Activated T-cell treated with anti-CD3 and anti-CD28 coated beads for 48 hours (primary cell): ENCODE measurements at regions not wholly inside any gene's neighbourhood (a gene's known extent, or its start where the extent isn't known, plus 50 kb on each side); places are given as distances from the start of the nearest gene placed in this dataset.

Experiments
- DNase-seq: peaks from one replicate; pipeline ENCODE4 v3.0.0-alpha.2; 2020; ENCODE audit warnings: low read depth

DNA sequence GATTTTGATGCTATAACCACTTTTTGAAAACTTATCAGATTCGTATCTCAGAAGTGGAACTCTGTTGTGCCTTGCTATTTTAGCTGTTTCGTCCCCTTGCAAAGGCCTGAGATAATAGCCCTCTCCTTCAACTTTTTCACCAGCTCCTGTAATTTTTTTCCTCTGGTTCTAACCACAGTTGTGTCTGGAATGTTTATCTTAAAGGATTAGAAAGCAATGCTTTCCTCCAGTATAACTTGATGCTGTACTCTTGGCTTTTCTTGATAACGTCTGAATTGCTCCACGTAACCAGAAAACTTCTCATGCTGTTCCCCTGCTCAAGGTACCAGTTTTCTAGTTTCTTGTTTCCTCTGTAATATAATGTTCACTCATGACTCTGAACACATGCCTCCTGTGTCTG, 209.4 kb downstream of the DTWD2 start:
- no peak for DNase-seq

DNA sequence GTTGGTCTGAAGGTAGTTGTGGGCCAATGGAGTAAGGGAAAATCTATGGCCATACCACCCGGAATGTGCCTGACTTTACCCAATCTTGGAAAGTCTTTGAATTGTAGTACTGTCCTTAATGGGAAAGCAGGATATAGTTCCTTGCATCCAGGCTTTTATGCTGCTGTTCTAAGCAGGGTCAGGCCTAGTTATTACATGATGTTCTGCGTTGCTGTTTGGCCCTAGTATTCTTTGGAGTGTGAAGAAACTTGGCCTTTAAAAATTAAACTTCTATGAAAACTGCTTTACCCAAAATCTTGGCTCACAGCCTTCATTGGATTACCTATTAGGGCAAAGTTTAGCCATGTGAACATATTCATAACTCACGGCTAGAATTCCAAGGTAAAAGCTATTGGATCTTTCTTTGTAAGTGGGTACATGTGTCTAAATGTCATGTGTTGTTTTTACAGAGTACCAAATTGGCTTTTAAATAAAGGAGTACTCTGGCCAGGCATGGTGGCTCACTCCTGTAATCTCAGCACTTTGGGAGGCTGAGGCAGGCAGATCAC, 211.1 kb downstream of the DTWD2 start:
- no peak for DNase-seq

GRCh38 chr5:118776755-118777154, 211.6 kb downstream of the DTWD2 start:
- no peak for DNase-seq

GRCh38 chr5:118775790-118776499, 212.4 kb downstream of the DTWD2 start:
- DNase-seq, result no peak

DNA sequence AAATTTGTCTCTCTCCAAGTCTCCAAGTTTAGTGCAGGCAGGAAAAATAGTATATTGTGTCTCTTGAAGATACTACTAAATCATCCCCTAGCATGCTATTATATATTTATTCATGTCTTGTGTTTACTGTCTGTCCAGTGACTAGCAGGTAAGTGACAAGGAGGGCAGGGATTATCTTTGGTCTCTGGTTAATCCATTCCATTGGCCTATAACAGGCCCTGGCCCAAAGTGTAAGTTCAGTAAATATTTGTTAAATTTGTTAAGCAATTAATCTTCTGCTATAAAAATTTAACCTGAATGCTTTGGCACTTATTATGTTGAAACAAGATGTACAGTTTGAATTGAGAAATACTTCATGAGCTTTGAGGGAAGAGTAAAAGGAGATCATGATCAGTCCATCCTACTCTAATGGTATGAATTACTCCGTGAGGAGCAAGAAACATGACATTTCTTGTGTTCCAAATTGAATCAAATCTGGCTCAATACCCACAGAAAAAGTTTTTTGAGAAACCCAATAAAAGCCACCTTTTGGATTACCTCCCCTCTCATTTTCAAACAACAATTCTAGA, 219.7 kb downstream of the DTWD2 start:
- no peak for DNase-seq

DNA sequence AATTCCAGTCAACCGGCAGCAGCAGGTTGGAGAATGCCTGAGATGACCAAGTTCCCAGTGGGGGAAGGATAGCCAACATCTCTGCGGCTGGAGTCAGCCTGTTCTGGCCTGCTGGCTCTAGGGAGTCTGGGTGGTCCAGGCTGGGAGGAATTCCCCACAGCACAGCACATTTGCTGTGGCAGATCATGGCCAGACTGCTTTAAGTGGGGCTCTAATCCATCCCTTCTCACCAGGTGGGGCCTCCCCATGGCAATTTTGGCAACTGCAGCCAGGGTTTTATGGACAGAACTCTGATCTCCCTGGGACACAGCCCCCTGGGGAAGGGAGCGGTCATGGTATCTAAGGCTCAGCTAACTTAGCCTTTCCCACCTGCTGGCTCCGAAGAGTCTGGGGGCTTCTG, 226.1 kb downstream of the DTWD2 start:
- DNase-seq, result no peak

GRCh38 chr5:118761814-118762213, 226.5 kb downstream of the DTWD2 start:
- DNase-seq, result no peak

DNA sequence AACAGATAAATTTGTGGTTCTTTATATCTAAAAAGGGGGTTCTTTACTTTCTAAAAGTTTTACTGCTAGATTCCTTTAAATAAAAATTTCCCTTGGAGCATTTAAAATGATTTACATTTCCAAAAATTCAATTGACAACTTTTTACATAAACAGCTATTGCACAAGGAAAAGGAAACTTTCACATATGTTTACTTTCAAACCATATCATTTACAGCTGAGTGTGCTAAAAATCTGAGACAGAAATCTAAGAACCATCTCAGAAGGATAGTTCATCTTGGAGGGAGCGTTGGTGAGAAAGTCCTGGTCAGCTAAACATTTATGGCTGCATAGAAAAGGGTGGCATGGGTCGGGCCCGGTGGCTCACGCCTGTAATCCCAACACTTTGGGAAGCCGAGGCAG, 235.4 kb downstream of the DTWD2 start:
- no peak for DNase-seq

DNA sequence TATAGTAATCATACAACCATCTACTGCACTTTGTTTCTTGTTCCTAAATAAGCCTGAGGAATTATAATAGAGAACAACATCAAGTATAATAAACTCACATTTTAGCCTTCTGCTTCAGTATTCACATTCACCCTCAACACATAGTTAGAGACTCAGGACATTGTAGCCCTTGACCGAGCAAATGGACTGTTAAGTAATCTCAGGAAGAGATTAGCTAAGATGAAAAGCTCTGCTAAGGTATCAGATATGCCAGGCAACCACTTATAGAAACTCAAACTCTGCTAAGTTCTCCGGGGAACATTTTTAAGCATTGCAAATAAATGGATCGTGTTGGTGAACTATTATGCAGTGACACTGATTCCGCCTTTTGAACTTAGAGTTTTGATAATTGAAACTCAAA, 252.0 kb downstream of the DTWD2 start:
- no peak for DNase-seq

- no peak for DNase-seq
These were observed 255.0 kb downstream of the DTWD2 start for GRCh38 chr5:118733394-118733793.

DNA sequence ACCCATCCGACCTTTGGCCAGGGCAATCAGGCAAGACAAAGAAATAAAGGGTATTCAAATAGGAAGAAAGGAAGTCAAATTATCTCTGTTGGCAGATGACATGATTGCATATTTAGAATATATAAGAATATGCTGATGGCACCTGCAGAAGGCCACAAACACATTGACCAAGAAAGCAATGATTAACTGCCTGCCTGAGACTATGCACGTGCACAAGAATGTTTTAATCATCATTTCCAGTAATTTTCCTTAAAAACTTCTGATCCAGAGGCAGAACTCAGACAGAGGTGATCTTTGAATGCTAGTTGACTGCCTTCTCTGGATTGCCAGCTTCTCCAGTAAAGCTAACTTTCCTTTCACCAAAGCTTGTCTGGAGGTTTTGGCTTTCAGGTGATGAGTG, 260.2 kb downstream of the DTWD2 start:
- no peak for DNase-seq

DNA sequence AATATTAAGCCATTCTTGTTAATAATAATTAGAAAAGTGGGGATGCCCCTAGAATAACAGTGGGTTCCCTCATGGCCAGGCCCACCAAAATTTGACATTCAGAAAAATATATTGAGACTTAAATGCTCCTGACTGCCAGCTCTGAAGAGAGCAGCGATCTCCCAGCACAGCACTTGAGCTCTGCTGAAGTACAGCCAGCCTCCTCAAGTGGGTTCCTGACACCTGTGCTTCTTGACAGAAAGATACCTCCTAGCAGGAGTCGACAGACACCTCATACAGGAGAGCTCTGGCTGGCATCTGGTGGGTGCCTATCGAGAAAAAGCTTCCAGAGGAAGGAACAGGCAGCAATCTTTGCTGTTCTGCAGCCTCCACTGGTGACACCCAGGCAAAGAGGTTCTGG, 261.5 kb downstream of the DTWD2 start:
- no peak for DNase-seq

GRCh38 chr5:118723021-118723338, 265.4 kb downstream of the DTWD2 start:
- no peak for DNase-seq

- DNase-seq, result no peak
These were observed 266.0 kb downstream of the DTWD2 start for GRCh38 chr5:118722122-118723020.

- DNase-seq, result no peak
These were observed 276.6 kb downstream of the DTWD2 start for GRCh38 chr5:118711727-118712126.

DNA sequence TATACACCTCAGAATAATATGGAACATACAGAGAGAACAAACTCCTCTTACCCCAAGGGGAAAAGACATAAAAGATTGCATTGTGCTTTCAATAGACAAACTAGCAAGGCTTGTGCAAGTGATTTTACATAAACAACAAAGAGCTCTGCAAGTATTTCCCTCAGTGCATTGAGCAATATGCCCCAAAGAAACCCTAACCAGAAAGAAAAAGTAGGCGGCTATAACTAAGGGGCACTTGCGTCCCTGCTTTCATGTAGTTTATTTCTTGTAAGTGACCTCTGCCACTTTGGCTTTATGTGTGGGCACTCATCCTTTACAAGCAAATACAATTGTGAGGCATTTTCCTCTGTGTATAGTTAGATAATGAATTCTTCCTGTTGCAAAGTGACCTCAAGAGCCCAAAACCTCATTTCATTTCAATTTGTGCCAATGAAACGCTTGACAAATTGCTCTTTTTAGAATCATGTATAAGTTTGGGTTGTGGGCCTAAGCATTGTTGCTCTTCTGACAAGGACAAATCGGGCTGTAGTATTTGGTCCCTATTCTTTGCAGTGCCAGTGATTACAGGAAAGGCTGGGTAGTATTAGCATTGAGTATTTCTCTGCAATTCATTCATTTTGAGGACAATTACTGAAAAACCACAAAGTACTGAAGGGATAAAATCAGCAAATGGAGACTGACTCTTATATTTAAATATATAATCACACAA, 282.2 kb downstream of the DTWD2 start:
- no peak for DNase-seq

DNA sequence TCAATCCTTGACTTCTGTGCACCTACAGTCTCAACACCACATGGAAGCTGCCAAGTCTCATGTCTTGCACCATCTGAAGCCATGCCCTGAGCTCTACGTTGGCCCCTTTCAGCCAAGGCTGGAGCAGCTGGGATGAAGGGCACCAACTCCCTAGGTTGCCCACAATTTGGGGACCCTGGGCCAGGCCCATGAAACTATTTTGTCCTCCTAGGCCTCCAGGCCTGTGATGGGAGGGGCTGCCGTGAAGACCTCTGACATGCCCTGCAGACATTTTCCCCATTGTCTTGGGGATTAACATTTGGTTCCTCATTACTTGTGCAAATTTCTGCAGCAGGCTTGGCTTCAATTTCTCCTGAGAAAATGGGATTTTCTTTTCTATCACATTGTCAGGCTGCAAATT, 285.1 kb downstream of the DTWD2 start:
- no peak for DNase-seq

DNA sequence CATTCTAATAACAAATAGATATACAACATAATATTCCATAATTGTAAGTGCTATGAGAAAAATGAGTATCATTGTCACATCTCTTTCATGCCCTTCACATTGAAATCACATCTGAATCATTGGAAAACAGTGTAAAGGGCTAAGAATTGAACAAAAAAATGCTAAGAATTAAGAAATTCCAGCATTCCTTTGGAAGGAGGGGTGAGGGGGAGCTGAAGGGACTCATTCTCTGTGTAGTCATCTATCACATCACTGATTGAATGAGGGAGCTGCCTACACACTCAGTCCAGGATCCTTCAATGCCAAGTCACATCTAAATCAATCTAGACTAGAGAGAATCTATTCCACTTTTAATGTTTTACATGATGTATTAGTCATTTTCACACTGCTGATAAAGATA, 286.6 kb downstream of the DTWD2 start:
- DNase-seq, result no peak

GRCh38 chr5:118700510-118700909, 287.8 kb downstream of the DTWD2 start:
- DNase-seq, result no peak

DNA sequence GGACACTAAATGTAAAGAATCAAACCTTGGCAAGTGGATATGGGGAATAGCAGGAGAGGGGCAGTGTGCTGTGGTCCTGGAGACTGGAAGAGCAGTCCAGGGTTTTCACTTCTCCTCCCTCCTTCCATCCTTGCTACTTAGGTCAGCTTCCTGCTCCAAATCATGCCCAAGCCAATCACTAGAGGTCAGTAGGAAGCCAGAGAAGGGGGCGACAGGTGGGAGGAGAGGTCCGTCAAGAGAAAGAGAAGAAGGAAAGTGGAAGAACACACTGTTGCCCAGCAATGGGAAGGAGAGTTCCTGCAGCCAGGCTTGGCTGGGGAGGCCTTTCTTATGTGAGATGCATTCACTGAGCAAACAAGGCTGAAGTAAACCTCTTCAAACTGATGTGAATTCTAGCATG, 289.6 kb downstream of the DTWD2 start:
- DNase-seq, result no peak

DNA sequence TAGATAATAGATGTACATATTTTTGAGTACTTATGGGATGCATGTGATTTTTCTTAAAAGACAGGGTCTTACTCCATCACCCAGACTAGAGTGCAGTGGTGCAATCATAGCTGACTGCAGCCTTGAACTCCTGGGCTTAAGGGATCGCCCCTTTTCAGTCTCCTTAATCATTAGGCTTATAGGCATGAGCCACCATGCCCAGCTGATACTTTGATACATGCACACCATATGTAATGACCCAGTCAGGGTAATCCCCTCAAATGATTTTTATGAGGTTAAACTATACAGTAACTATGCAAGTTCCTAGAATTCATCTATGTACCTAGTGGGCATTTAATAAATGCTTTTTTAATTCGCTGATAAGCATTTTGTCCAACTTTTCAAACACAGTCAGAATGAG, 292.3 kb downstream of the DTWD2 start:
- DNase-seq, result no peak

DNA sequence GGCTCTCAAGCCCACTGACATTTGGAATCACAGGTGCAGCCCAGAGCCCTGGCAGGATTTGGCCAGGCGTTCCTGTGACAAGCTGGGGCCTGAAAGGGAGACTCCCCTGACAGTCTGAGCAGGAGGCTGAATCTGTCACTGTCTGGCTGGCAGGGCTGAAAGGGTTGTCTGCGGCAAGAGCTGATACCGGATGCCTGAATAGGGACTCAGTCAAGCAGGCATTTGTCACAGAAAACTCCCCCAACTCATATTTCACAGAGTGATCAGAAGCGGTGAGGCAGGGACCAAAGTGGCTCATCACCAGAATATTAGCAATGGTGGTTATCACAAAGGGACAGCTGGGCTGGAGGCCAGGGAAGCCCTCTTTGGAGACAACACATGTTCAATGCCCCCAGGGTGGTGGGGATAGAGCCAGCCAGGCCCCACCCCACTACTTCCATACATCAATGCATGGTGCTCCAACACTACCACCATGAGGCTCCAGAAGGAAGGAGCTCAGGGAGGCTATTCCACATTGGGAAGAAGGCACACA, 295.5 kb downstream of the DTWD2 start:
- DNase-seq, result no peak
